T-helper 9 cell (primary cell): ENCODE measurements at regions not wholly inside any gene's neighbourhood (a gene's known extent, or its start where the extent isn't known, plus 50 kb on each side); places are given as distances from the start of the nearest gene placed in this dataset.

Source experiments
- DNase-seq: peaks from one replicate; pipeline ENCODE4 v3.0.0-alpha.2; 2020

DNA sequence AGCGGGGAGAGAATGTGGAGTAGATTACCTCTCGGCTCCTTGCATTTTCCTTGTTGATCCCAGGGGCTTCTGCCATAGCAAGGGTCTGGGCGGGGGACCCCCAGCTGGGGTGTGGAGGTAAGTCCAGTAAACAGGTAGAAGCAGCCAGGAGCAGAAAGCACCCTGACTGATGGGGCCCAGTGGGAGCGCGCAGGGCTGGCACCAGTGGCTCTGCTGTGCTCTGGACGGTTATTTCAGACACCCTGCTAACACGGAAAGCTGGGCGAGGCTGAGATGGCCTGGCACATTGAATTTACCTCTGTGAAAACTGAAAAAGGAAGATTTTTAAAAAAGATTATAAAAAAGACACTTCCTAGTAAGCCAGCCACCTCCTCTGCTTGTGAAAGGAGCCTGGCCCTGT lies 88.4 kb upstream of the CALM2 start:
- DNase-seq = no peak

DNA sequence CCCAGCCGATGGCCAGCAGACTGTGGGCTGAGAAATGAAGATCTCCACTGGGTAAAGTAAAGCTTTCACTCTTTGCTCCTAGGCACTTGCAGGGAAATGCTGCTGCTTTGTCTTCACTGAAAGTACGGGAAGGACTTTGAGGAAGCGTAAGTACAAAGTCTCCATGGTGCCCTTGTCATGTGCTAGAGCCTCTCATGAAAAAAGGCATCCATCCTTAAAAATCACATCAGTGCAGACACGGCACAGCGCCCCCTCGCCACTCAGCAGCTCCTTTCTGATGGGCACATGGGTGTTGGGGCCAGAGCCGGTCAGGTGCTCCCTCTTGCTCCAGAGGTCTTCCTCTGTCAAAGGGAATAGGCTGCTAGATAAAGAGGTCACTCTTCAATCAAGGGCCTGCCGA lies 87.8 kb upstream of the CALM2 start:
- no peak for DNase-seq

DNA sequence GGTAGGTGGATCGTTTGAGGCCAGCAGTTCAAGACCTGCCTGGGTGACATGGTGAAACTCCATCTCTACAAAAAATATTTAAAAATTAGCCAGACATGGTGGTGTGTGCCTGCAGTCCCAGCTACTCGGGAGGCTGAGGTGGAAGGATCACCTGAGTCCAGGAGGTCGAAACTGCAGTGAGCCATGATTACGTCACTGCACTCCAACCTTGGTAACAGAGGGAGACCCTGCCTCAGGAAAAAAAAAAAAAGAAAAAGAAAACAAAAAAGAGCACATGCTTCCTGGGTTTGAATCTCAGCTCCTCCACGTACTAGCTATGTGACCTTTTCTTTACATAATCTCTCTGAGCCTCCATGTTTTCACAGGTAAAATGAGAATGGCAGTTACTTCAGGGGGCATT lies 86.3 kb upstream of the CALM2 start:
- DNase-seq = no peak

DNA sequence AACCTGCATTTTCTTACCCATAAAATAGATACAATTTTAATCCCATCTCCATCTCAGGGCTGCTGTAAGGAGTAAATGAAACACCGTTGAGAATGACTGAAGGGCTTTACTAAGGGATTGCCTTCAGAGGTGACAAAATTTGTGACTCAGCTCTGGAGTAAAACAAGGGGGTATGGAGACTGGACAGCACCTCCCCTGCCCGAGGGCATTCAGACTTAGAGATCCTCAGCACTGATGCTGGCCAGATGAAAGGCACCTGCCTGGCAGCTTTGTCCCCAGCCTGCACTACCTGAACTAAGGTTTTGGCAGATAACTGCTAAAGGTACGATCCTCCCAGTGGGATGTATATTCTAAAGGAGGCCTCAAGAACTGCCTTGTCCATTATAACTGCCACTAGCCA lies 84.7 kb upstream of the CALM2 start:
- DNase-seq = no peak

DNA sequence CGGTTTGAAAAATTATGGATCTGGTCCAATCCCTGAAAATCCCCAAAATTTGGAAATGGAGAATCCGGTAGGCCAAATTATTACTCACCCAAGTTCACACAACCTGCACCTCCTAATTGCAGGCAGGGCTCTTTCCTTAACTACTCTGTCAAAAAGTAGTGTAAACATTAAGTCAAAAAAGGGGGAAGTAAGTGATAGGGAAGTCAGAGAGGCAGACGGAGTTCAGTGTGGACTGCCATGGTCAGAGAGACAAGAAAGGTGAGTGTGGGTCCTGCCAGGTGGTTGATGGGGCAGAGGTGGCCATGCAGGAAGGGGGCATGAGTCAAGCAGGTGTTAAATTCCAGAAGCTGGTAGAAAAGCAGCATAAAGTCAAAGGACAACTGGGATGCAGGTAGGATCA lies 83.5 kb upstream of the CALM2 start:
- no peak for DNase-seq

DNA sequence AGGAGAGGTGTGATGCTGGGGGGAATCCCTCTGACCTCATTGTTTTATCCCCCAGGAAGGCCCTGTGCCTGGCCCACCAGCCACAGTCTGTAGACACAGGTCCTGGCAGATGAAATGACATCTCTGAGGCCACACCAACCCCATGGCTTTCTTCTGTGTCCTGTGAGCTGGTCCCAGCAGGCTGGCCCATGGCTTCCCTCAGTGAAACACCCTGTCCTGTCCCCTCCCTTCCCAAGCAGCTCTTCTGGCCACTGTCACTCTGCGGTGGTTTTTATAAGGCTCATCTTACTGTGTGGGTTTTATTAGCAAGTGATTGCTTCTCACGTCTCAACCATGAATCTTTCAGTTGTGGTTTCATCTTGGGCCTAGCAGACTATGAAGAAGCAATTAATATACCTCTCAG lies 81.6 kb upstream of the CALM2 start:
- DNase-seq = no peak

DNA sequence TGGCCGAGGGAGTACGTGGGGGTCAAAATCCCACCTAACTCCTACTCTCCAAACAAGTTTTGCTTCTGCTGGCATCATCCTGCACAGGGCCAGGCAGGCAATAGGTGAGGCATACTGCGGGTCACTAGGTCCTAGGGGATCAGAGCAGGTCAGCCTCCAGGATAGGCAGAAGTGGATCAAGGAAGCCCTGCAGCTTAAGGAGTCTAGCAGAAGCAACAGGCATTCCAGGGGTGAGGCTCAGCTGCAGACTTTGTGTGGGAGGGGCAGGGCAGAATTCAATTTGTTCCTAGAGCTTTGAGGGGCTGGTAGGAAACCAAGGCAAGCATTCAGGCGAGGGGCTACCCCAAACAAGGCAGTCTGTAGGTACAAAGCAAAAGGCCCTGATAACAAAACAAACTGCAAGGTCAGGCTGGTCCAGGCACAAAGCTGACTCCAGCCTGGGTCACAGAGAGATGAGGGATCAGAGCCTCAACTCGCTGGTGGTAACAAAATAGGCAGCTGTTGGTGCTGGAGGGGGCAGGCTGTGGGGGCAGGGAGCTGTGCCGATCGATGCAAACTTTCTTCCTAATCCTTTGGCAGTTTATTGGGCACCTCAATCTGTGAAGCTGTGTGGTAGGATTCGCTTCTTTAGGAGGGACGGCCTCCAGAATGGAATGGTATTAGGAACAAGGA lies 80.2 kb upstream of the CALM2 start:
- DNase-seq = no peak

DNA sequence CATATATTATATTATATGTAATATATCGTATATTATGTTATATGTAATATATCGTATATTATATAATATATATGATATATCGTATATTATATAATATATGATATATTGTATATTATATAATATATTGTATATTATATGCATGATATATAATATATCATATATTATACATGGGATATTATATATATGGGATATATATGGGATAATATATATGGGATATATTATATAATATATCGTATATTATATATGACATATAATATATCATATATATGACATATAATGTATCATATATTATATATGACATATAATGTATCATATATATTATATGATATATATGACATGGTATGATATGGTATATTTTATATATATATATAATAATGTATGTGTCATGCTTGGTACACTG lies 79.5 kb upstream of the CALM2 start:
- no peak for DNase-seq

DNA sequence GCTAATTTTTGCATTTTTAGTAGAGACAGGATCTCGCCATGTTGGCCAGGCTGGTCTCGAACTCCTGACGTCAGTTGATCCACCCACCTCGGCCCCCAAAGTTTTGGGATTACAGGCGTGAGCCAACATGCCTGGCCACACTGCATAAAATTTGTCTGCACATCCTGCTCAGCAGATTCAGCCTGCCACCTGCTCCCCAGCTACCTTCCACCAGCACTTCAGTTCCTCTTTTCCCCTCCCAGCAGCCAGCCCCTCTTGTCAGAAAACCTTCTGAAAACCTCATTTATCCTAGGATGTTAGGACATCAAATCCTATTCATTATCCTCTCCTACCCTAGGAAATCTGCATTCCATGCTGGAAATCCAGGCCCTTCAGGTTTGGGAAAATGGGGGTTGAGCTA lies 78.2 kb upstream of the CALM2 start:
- no peak for DNase-seq

DNA sequence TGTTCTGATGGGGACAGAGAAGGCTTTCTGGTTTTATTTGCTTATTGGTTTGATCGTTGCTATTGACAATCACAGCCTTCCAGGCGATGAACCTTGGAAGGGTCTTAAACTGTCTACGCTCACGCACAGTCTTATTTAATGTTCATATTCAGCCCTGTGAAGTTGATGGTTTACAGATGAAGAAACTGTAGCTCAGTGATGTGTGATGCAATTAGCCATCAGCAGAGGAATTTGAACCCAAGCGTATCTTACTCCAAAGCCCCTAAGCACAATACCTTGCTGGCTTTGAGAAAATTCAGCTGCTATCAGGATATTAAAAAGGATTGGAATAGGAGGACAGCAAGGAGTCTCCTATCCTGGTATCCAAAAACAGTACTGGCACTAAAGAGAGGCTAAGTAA lies 77.1 kb upstream of the CALM2 start:
- DNase-seq = no peak

DNA sequence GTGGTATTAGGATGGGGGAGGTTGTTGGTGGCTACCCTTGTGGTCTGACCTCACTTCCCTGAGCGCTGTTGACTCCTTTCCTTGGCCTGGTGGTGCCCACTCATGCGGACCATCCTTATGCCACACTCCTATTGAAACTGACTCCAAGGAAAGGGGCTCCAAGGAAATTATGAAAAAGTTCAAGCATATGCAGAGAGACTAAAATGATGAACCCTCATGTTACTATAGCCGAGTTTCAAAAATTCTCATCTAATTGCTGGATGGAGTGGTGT lies 75.0 kb upstream of the CALM2 start:
- DNase-seq = no peak

DNA sequence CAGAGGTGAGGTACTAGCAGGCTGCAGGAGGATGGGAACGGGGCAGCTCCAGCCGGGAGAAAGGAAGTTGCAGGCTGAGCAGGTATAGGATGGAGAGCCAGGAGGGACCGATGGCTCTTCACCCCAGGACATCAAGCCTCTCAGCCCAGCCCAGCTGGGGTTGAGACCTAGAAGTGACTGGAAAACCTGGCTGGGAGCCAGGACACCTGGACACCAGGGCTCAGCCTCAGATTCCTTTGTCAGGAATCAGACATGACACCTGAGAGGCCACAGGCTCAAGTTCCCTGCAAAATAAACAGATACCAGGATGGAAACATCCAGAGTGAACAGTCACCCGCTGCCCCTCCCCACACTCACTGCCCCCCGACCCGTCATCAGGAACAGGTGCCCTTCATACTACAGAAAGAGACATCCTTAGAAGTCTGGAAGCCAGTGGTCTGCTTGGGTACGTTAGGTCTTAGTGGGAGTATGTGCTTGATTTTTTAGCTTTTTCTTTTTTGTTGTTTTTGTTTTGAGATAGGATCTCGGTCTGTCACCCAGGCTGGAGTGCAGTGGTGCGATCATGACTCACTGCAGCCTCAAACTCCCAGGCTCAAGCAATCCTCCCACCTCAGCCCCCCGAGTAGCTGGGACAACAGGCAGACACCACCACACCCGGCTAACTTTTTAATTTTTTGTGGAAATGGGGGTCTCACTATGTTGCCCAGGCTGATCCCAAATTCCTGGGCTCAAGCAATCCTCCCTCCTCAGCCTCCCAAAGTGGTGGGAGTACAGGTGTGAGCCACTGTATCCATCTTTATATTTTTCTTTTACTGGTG lies 74.5 kb upstream of the CALM2 start:
- DNase-seq = no peak

DNA sequence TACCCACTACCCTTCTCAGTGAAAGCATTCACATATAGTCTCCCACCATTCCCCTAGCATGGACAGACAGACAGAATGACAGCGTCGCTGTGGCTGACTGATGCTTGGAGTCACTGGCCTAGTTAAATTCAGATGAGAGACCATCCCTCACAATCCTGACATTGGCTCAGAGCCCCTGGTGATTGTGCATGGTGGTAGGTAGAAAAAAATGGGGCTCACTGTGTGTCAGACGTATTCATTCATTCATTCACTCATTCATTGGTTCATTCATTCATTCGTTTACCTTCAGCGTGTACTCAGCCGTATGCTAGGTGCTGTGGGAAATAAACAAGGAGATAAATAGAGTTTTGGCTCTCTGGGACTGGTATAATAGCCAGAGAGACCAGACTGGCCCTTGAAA lies 73.6 kb upstream of the CALM2 start:
- no peak for DNase-seq

DNA sequence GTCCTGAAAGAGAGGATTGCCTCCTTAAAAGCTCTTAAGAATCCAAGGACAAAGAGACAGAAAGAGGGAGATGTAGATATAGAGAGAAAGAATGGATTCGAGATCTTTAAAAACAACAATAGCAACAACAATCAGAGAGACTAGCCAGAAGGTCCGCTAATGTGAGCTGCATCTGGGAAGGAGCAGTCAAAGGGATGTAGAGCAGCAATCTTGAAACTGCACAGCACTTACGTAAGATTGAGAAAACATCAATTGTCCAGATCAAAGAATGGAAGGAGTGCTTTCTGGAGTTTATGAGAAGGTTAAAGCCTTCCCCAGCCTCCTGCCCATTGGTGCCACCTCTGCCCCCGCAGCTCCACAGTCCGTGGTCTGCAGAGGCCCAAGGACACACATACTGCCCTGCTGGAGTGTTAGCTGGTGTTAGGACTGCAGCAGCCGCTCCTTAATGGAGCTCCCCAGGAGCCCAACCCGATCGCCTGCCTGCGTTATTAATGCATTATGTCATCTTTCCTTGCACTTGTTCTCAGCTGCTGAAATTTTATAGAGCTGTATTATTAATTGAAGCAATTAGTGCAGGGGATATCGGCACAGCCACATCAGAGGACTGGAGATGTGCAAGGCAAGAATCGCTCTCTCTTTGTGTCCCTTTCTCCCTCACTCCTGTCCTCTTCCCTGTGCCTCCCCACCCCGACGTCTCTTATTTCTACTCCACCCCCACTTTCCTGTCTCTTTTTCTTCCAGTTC lies 73.0 kb upstream of the CALM2 start:
- DNase-seq = no peak

DNA sequence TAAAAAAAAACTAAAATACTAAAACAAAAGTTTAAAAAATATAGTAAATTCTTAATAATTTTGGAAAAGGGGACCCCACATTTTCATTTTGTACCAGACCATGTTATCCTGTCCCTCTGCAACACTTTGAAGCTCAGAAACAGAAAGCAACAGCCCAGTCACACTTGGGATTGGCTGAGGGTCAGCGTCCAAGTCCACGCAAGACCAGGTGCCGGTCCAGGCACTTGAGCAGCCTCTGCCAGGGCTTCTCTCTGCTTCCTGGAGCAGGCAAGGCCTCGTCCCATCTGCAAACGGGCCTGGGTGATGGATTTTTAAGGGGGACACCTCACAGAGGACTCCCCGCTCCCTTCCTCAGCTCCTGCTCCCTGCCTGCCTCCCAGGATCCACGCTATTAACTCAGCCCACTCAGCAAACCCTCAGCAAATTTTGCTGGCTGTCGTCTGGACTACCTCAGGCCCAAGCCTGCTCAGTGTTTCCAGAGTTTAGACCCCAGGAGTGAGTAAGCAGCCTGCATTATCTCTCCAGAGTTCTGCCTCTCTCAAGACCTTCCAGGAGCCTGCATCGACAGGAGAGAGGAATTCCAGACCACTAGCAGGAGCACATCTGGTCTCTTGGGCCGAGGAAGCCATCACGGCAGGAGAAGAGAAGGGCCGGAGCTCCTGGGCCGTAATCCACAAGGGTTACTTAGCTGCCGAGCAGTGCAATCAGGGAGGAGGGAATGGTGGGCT lies 67.4 kb upstream of the CALM2 start:
- DNase-seq = no peak

DNA sequence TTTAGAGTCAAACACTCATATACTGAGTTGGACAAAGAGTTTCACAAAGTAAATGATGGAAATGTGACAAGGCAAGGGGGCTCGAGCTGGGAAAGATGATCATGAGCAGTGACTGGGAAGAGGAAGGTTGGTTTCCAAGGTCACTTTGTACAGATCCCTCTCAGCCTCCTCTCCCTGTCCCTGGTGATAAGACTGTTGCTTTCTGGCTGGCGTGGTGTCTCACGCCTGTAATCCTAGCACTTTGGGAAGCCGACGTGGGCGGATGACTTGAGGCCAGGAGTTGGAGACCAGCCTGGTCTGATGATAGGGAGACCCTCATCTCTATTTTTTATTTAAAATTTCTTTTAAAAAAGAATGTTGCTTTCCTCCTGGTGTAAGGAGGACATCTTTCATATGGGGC lies 65.4 kb upstream of the CALM2 start:
- DNase-seq = no peak

DNA sequence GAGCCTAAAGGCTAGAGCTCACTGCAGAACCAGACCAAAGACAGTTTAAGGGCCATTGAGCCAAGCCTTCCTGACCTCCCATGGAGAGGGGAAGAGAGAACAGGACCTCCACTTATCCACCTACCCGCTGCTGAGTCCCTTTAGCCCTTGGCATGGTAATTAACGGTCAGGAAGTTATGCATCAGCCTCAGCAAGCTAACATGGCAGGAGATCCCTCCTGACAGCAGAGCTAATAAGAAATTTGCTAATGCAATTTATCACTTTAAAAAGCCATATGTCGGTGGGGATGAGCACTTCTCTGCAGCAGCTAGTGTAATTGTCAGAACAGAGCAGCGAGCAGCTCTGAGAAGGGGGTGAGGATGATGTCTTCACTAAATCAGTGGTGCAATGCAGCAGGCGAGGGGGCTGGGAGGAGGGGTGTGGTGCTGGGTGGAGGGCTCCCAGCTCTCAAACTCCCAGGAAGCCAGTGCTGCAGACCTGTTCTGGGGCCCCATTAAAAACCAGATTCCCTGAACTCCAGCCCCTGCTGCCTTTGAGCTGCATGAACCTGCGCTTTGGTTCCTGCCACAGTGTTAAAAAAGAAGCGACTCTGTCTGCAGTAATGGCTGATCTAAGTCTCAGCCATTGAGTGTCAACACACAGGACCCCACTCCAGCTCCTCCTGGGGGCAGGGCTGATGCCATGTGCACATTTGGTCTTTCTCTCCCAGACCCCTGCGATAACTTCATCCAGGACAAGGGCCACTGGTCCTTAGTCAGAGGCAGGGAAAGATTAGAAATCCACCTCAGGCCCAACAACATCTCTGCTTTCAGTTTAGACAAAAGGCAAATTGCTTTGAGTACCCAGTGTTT lies 63.0 kb upstream of the CALM2 start:
- DNase-seq = no peak

DNA sequence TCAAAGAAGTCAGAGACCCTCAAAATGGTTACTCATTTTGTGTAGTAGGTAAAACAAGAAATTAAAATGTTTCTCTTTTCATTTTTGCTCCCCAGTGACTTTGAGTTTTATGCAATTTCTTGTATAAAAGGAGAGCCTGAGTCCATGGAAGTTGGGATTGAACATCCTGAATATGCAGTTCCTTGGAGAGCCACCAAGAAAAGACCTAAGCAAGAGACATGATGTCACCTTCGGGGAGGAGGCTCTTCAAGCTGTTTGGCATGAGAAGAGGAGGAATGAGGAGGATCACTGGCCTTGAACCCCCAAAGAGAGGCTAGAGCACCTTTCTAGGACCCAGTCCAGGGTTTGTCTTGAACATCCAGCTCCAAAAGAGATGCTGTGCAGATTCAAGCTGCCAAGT lies 62.3 kb upstream of the CALM2 start:
- DNase-seq = no peak

DNA sequence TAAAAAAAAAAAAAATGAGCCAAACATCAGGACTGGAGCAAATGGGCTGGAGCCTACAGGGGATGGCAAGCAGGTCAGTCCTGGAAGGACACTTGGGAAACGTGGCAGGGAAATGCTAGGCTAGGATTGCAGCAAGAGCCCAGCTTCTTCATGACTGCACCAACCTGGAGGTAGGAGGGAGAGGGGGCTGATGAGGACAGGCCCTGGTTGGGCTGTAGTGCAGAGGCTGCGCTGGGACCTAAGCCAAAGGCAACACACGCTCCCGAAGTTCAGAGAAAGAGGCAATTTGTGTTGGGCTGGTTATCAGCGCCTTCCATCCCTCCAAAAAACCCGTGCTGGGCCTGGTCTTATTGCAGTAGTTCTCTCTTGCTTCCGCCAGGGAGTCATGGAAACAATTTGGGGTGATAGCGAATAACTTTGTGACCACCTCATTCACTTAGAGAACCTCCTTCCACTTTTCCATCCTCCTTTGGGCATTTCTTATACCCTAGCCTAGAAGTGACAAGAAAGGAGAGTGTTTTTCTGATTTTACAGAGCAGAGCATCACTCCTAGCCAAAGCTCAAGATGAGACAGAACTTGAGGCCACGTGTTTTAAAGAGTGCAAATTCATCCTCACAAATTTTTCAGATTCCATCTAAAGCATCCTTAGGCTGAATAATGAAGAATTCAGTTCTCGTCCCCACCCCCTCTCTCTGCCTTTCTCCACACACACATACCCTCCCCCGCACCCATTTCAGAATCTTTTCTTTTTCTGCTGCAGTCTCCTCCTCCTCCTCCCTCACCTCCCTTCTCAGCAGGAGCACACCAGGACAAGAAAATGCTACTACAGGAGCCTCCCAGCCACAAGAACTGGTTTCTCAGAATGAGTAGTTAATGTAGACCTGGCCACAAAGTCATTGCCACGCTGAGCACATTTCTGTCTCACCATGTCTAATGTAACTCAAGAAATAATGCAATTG lies 61.3 kb upstream of the CALM2 start:
- DNase-seq = no peak

DNA sequence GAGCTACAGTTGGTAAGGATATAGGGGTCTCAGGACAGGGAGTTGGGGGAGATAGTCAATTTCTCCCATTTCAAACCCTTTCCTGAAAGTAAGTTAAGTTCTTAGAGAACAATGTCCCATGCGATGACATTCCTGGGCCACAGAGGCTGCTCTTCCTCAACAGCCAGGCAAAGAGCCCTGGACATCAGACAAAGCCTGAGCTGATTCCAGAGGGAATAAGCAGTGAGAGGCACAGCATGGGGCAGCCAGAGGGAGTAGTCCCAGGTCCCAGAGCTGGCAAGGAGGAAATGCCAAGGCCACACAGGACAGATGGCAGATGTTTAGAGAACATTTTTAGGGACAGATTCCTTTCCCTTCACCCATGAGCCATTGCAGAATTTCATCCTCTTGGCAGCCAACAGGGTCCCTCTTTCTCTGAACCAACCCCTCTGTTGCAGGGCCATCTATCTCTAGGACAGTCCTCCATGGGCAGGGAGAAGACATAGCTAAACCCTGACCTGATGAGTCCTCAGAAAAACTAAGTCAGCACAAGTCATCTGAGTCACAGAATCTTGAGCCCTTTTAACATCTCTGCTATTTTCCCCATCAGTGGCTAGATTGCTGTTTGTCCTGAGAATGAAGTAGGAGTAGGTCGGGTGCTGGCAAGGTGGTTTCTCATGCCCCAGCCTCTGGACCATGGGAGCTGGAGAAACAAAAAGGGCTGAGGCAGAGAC lies 60.3 kb upstream of the CALM2 start:
- DNase-seq = no peak

DNA sequence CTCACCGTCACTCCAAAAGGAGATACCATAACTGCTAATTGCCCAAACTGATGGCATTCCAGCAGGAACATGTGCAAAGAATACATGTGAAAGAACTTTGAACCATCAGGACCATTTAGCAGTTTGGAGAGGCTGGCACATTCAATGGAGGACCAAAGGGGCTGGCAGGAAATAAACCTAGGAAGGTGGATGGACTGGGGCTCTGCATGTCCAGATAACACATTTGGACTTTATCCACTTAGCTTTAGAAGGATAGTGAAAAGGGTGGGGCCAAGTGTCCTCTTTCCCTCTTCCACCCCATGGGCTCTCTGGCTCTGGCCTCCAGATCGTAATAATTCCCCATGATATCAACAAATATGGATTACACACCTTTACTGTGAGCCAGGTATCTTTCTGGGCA lies 58.8 kb upstream of the CALM2 start:
- DNase-seq = no peak
